Uterus (tissue), 3 donors: ENCODE measurements at regions not wholly inside any gene's neighbourhood (a gene's known extent, or its start where the extent isn't known, plus 50 kb on each side); places are given as distances from the start of the nearest gene placed in this dataset.

Experiments used
- DNase-seq, 2 donors: peaks; one replicate each; pipeline ENCODE4 v3.0.0-alpha.2; 2019 to 2020
- H3K27ac ChIP-seq, 2 donors: fragments of 200-600 bp; sonication (generic); 1 replicate in 1 of 2; 2 replicates in 1 of 2; pipeline ENCODE4 v1.5.1; 2016 to 2018
- H3K27me3 ChIP-seq, 2 donors: fragments of 200-600 bp; sonication (generic); one replicate each; pipeline ENCODE4 v1.5.1; 2018 to 2019; ENCODE audit warnings: control low read depth in 1 of 2
- H3K36me3 ChIP-seq, 2 donors: fragments of 200-600 bp; sonication (generic); one replicate each; pipeline ENCODE4 v1.5.1; 2019; ENCODE audit warnings: control low read depth in 1 of 2
- H3K4me1 ChIP-seq, 2 donors: fragments of 200-600 bp; sonication (generic); one replicate each; pipeline ENCODE4 v1.5.1; 2018 to 2019; ENCODE audit warnings: control low read depth in 1 of 2
- H3K4me3 ChIP-seq, 2 donors: fragments of 200-600 bp; sonication (generic); 1 replicate in 1 of 2; 2 replicates in 1 of 2; pipeline ENCODE4 v1.5.1; 2018 to 2019; ENCODE audit warnings: mild to moderate bottlenecking in 1 of 2
- H3K9me3 ChIP-seq, 2 donors: fragments of 200-600 bp; sonication (generic); one replicate each; pipeline ENCODE4 v1.5.1; 2019; ENCODE audit warnings: control low read depth in 1 of 2
- CTCF ChIP-seq, 4 experiments: fragments of 200-600 bp in 2 of 4; fragments of 450-650 bp in 2 of 4; sonication (generic) in 2 of 4; IDR thresholded peaks; one replicate each; pipeline ENCODE4 v1.5.1; 2016 to 2019; ENCODE audit warnings: antibody characterized with exemption in 4 of 4, mild to moderate bottlenecking in 2 of 4, moderate library complexity in 1 of 4
- POLR2A ChIP-seq, 2 donors: fragments of 450-650 bp; IDR thresholded peaks; one replicate each; pipeline ENCODE4 v1.6.1; 2016; ENCODE audit warnings: antibody characterized with exemption in 2 of 2, mild to moderate bottlenecking in 1 of 2, moderate library complexity in 1 of 2
- intact Hi-C: fragments of 100-400 bp; cut with DNase I; formaldehyde crosslinking; loops from one replicate; pipeline ENCODE4 v1.15.1; 2023; ENCODE audit warnings: low total_unique reads
- donor health status: DM: yes; HTN: yes; CAD: no.

DNA sequence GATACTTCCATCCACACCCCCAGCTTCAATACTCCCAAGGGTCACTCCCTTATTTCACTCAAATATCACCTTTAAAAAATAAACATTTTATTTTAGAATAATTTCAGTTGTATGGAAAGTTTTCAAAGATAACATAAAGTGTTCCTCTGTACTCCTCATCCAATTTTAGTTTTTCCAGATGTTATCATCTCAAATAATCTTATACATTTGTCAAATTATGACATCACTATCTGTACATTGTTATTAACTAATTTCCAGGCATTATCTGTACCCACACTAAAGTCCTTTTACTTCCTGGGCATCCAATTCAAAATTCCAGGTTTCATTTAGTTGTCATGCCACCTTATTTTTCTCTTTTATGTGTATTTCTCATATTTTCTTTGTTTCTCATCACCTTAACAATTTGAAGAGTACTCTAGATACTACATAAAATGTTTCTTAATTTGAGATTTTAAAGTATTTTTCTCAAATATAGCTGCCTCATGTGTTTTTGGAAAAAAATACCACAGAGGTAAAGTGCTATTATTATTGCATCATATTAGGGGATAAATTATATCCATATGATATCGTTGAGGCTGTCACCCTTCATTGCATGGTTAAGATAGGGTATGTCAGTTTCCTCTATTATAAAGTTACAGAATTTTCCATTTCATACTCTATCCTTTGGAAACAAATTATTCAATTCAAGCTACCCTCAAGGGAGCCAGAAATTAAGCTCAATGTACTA is 571.0 kb downstream of the SLC6A15 start:
- intact Hi-C loops = no loop called here
- no peak for TF ChIP-seq CTCF (IDR thresholded peaks at IDR 0.05)

GRCh38 chr12:84336231-84336630 is 576.4 kb downstream of the SLC6A15 start:
- no peak overlapping the region for H3K27ac ChIP-seq
- no peaks in the 10 kb centered on the region for H3K36me3 ChIP-seq
- DNase-seq = no peak
- H3K9me3 ChIP-seq = no peaks in the 10 kb centered on the region
- no peaks in the 10 kb centered on the region for H3K4me1 ChIP-seq
- H3K4me3 ChIP-seq = no peak overlapping the region
- H3K27me3 ChIP-seq = no peaks in the 10 kb centered on the region
- intact Hi-C loops = no loop called here
- TF ChIP-seq CTCF (IDR thresholded peaks at IDR 0.05) = no peak
- no peak for TF ChIP-seq POLR2A (IDR thresholded peaks at IDR 0.05)

More for the DNA sequence above, 571.0 kb downstream of the SLC6A15 start:
- no peaks in the 10 kb centered on the region for H3K27me3 ChIP-seq
- no peaks in the 10 kb centered on the region for H3K4me1 ChIP-seq
- no peaks in the 10 kb centered on the region for H3K9me3 ChIP-seq
- H3K36me3 ChIP-seq = peaks cover 0 to 2% of the 10 kb centered on the region in 2 donors
- DNase-seq = no peak
- no peak overlapping the region for H3K27ac ChIP-seq
- no peak overlapping the region for H3K4me3 ChIP-seq

DNA sequence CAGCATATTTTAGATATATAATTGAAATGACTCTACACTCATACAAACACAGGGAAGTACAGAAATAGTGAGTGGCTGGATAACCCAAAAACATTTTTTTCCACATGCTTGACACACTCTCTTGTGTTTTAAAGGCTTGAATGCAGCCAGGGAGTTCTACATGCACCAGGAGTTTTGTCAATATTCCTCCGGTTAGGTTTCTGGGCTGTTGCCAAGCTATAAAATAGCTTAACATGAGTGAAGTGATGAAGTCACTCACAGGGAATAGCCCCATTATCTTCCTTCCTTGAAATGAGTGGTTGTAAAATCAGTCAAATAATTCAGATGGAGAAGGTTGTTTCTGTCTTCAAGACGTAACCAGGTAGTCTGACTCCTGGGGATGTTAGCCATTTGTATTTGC is 582.7 kb downstream of the SLC6A15 start:
- TF ChIP-seq CTCF (IDR thresholded peaks at IDR 0.05) (no peak), POLR2A (IDR thresholded peaks at IDR 0.05) (no peak)
- Histone ChIP-seq H3K27me3 (no peaks in the 10 kb centered on the region), H3K27ac (no peak overlapping the region), H3K4me3 (no peak overlapping the region), H3K36me3 (no peaks in the 10 kb centered on the region), H3K9me3 (no peaks in the 10 kb centered on the region), H3K4me1 (no peaks in the 10 kb centered on the region)
- intact Hi-C loops = no loop called here
- no peak for DNase-seq

GRCh38 chr12:84315926-84316325 is 596.7 kb downstream of the SLC6A15 start:
- Histone ChIP-seq H3K36me3 (no peaks in the 10 kb centered on the region), H3K27ac (no peak overlapping the region), H3K4me3 (no peak overlapping the region), H3K4me1 (no peaks in the 10 kb centered on the region), H3K9me3 (no peaks in the 10 kb centered on the region), H3K27me3 (no peaks in the 10 kb centered on the region)
- intact Hi-C loops = no loop called here
- no peak for TF ChIP-seq POLR2A (IDR thresholded peaks at IDR 0.05)
- no peak for TF ChIP-seq CTCF (IDR thresholded peaks at IDR 0.05)
- DNase-seq = no peak

- no peaks in the 10 kb centered on the region for H3K9me3 ChIP-seq
- no peak for TF ChIP-seq CTCF (IDR thresholded peaks at IDR 0.05)
- TF ChIP-seq POLR2A (IDR thresholded peaks at IDR 0.05) = no peak
- H3K4me3 ChIP-seq = no peak overlapping the region
- H3K27me3 ChIP-seq = no peaks in the 10 kb centered on the region
- DNase-seq = no peak
- H3K27ac ChIP-seq = no peak overlapping the region
- H3K4me1 ChIP-seq = no peaks in the 10 kb centered on the region
- intact Hi-C loops = no loop called here
- H3K36me3 ChIP-seq = no peaks in the 10 kb centered on the region
Observed at GRCh38 chr12:84313323-84313675, 599.3 kb downstream of the SLC6A15 start.
